DMS114 treated with DMSO at 0.1 percent for 48 hours (cell line): ENCODE measurements at regions not wholly inside any gene's neighbourhood (a gene's known extent, or its start where the extent isn't known, plus 50 kb on each side); places are given as distances from the start of the nearest gene placed in this dataset.
"Not testable (repeated sequence)": the region's sequence is repeated elsewhere in the genome, so short reads cannot be mapped to it uniquely, and the experiment has no call there.

Experiments
- DNase-seq: peaks from one replicate; lab custom pipeline; 2025; ENCODE audit not compliant: unreplicated experiment; lab: John Stamatoyannopoulos, UW

GRCh38 chr4:127403471-127404084, 229.2 kb upstream of the INTU start:
- DNase-seq, result no peak

DNA sequence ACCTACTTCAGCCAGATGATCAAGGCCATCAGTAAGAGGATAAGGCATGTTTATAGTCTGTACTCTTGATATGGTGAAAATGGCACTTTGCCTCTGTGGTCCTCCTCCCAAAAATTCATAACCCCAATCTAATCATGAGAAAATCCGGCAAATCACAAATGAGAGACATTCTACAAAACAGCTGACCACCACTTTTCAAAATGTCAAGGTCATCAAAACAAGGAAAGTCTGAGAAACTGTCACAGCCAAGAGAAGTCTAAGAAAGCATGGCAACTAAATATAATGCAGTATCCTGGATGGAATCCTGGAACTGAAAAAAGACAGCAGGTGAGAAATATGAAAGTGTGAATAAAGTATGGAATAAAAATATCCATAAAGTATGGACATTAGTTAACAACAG, 226.6 kb upstream of the INTU start:
- DNase-seq, result no peak

- DNase-seq, result not testable (repeated sequence)
These were observed 225.2 kb upstream of the INTU start for GRCh38 chr4:127407572-127407971.

- DNase-seq, result no peak
These were observed 222.6 kb upstream of the INTU start for GRCh38 chr4:127410201-127410600.

GRCh38 chr4:127410644-127411043, 222.1 kb upstream of the INTU start:
- DNase-seq, result no peak

GRCh38 chr4:127414951-127415606, 217.7 kb upstream of the INTU start:
- DNase-seq, result no peak

- no peak for DNase-seq
These were observed 216.6 kb upstream of the INTU start for GRCh38 chr4:127416115-127416514.

DNA sequence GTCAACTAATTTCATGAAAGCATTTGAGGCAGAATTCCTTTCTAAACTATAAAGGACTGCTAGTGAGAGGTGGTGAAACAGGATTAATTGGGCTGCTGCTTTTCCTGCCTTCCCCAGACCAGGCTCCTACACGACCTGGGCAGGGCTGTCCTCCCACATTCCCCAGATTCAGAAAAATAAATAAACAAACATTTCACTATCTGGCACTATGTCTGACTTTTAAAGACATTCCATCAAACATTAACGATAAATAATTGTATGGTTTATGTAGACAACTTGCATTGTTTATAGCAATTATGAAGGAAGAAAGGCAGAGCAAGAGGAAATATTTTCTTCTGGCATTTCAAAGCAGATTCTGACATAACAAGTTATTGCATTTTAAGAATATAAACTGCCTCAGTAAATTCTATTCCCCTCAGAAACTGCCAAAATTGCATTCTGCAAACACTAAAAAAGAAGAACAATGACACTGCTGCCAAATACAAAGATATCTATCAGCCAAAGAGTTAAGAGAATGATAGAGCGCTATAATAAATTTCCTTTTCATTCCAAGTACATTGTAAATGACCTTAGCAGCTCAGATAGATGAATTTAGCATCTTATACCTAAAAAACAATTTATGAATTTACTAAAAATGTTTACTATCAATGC, 214.7 kb upstream of the INTU start:
- no peak for DNase-seq

DNA sequence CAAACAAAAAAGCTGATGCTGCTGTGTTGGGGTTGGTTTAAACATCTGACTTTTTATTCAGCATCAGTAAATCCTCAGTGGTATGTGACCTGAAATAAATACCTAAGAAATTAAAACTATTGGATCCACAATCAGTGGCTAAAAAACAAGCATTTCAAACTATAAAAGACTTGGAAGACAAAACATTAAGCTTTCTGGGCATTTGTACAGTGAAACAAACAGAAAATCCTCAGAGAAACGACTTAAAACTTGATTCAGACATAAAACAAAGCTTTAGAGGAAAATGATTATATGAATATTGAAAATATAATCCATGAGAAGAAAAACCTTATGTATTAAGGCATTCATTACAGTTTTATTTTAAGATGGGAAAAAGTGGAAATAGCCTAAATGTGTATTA, 213.3 kb upstream of the INTU start:
- no peak for DNase-seq

DNA sequence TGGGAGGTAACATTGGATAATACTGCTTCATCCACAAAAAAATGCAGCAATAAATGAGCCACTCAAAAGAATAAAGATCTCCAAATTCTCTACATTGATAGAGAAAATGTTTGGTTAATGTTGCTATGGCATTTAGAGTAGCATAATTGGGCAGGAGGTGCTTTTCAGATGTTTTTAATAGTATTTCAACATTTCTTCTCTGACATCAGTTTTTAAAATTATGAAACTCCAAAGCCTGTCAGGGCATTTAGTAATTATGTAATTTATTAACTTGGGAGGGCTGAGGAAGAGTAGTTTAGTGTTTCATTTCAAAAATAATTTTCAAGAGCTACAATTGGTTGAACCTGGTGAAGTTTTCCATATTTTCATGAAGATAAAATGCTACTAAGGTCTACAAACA, 211.3 kb upstream of the INTU start:
- DNase-seq, result no peak

DNA sequence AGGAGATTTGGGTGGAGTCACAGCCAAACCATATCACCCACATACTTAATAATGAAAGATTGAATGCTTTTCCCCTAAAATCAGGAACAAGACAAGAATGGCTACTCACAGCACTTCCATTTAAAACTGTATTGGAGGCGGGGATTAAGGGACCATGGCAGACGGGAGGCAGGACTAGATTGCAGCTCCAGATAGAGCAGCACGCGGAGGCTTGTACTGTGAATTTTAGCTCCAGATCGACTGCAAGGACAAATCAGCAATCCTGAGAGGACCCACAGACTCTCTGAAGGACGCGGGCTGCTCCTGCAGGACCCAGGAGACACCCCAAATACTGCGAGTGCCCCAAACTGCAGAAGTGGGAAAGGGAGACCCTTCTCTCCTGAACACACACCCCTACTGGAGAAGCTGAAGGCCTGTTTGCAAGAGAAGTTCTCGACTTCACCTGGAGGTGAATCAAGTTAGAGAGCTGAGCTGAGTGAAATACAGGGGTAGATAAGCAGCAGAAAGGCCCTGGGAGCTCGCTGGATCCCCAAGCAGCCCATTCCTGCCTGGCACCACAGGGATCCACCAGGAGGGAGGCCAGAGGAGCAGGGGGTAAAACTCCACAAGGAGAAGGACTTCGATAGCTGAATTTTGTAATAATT, 207.4 kb upstream of the INTU start:
- no peak for DNase-seq

DNA sequence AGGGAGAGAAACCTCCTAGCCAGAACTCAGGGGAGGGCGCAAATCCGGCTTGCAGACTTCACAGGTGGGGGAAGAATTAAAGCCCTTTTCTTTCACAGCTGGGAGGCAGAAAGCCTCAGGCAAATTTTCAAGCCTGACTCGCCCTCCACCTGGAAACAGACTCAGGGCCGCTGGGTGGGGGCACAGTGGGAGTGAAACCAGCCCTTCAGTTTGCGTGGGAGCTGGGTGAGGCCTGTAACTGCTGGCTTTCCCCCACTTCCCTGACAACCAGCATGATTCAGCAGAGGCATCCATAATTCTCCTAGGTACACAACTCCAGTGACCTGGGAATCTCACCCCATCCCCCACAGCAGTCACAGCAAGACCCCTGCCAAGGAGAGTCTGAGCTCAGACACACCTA, 206.9 kb upstream of the INTU start:
- DNase-seq, result no peak

DNA sequence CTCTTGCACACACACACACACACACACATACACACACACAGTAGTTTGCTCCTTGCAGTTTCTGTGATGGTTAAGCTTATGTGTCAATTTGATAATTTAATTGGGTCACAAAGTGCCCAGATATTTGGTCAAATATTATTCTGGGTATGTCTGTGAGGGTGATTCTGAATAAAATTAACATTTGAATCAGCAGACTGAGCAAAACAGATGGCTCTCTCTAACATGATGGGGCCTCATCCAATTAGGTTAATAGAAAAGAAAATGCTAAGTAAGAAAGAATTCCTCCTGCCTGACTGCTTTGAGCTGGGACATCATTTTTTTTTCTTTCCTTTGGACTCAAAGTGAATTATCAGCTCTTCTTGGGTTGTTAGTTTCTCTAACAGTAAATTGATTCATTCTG, 191.2 kb upstream of the INTU start:
- no peak for DNase-seq

DNA sequence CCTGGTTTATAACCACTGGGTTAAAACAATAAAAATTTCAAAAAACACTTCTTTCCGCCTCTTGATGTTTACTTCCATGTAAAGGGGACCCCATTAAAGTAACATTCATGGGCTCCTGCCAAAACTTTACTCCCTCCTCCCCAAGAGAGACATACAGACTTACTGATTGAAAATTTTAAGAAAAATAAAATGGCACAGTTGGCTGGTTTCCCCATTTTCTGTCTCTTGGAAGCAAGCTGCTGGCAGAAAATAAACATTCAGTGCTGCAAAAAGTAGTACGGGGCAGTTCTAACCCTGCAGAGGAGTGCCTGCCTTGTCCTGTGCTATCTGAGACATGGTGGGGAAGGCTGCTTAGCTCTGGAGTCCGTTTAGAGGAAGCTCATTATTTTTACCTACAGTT, 187.3 kb upstream of the INTU start:
- DNase-seq, result no peak

GRCh38 chr4:127446427-127446885, 186.3 kb upstream of the INTU start:
- no peak for DNase-seq

DNA sequence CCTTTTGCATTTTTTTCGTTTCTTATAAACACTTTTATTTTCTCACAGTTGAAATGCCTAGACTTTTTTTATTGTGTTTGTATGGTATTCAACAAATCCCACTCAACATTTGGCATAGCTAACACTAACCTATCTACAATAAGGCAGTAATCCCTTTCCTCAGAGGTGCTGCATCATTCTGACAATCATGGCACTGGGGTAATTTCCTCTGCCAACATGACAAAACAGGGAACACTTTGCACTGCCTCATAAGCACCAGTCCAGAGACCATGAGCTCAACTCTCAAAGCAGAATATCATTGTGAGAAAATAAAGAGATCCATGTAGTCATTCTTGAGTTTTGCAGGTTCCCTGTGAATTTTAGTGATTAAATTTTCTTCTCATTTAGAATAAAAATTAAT, 183.8 kb upstream of the INTU start:
- no peak for DNase-seq

DNA sequence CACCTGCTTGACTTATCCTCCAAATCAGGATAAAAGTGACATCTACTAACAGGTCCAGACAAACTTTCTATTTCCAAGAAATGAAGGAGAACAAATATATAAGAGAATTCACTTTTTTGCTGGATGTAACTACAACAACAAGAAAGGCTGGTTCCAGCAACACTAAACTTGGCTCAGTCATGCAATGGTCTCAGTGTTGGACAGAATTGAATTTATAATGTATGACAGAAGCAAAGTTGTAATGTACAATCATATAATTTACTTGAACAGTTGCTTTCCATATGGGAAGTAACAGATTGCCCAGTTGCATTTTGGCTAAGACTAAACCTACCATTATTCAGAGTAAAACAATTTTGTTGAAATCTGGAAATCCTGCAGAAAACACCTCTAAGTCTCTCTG, 183.3 kb upstream of the INTU start:
- no peak for DNase-seq

GRCh38 chr4:127450276-127450675, 182.5 kb upstream of the INTU start:
- DNase-seq, result no peak

DNA sequence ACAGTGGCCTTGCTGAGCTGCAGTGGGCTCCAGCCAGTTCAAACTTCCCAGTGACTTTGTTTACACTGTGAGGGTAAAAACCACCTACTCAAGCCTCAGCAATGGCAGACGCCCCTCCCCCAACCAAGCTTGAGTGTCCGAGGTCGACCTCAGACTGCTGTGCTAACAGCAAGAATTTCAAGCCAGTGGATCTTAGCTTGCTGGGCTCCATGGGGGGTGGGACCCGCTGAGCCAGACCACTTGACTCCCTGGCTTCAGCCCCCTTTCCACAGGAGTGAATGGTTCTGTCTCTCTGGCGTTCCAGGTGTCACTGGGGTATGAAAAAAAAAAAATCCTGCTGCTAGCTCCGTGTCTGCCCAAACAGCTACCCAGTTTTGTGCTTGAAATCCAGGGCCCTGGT, 168.9 kb upstream of the INTU start:
- DNase-seq, result no peak

GRCh38 chr4:127469542-127469941, 163.2 kb upstream of the INTU start:
- no peak for DNase-seq

DNA sequence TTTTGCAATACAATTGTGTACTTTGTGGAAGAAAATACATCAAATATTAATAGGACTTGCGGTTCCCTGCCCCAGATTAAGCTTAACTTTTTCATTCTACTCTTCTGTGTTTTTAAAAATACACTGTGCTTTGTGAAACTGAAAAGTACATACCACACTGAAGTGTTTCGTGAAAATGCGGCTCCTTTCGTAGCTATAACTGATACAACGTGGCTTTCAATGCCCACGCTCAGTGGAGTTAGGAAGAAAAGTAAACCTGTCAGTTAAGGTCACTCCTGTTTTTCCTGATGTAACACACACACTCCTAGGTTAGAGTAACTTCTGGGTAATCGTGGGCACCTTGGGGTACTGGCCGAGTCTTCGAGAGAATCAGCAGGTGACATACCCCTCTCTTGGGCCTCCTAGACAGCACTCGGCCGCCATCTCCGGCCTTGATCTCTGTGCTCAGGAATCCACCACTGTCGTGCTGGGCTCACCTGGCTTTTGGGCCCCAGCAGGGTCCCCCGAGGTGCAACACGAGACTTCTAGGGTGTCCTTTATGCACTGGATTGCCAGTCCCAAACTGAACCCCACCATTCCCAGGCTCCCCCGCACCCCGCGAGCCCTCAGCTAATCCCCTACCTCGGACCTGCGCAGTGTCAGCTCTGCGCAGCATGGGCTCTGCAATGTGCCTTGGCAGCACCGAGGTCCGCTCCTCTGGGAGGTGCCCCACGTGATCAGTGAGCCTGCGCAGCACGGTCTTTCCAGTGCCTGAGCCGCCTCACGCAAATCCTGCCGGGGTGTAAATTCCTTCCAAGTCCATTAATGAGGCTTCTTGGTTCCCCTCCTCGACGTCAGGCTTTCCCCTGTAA, 162.6 kb upstream of the INTU start:
- DNase-seq, result no peak
